HCT116 (cell line): ENCODE measurements at regions not wholly inside any gene's neighbourhood (a gene's known extent, or its start where the extent isn't known, plus 50 kb on each side); places are given as distances from the start of the nearest gene placed in this dataset.

ENCODE experiments used
- ATAC-seq: fragments of 200-7000 bp; cut with Tn5 transposase; 2 replicates; pipeline ENCODE4 v1.9.1; 2020; ENCODE audit warnings: mild to moderate bottlenecking, moderate library complexity
- BruUV-seq: library from RNA; stranded (reverse); fragments of 400-500 nt; replicated peaks from 2 replicates; lab custom pipeline; 2021; lab: Mats Ljungman, UMichigan
- CTCF ChIA-PET: fragments of 300-600 bp; sonication (Branson Sonifier 250); formaldehyde crosslinking; loops from one replicate; lab custom pipeline; 2021; ENCODE audit warnings: antibody characterized with exemption; lab: Charles Lee
- POLR2A ChIA-PET: fragments of 300-600, 350-600 bp; sonication (Branson Sonifier 250); formaldehyde crosslinking; loops from one replicate; lab custom pipeline; 2021; ENCODE audit warnings: antibody characterized with exemption; lab: Charles Lee
- RAD21 ChIA-PET, 2 experiments: fragments of 300-600 bp; sonication (Branson Sonifier 250); formaldehyde crosslinking; loops; one replicate each; lab custom pipeline; 2023; ENCODE audit warnings: low total read pairs in 2 of 2; ENCODE audit not compliant: uncharacterized antibody in 2 of 2, unreplicated experiment in 2 of 2, low non-redundant PET in 1 of 2; lab: Charles Lee
- DNase-seq: peaks from one replicate; pipeline ENCODE4 v3.0.0-alpha.2; 2010; ENCODE audit warnings: low read depth, low spot score
- H2AFZ ChIP-seq: fragments of 200-600 bp; shearing (Covaris generic), sonication (generic); 2 replicates; pipeline ENCODE4 v1.6.1; 2017; ENCODE audit warnings: low read depth, mixed run types, mixed read lengths, antibody characterized with exemption, low read length; ENCODE audit not compliant: poor library complexity, severe bottlenecking
- H3K27ac ChIP-seq: 2 replicates; pipeline ENCODE4 v1.5.1; 2012; ENCODE audit warnings: low read depth, low read length
- H3K27me3 ChIP-seq: fragments of 200-600 bp; sonication (generic); 2 replicates; pipeline ENCODE4 v1.6.1; 2016; ENCODE audit warnings: mixed run types, low read length, mixed read lengths; ENCODE audit not compliant: insufficient read depth
- H3K36me3 ChIP-seq, 2 experiments: fragments of 200-500 bp in 1 of 2; fragments of 200-600 bp in 1 of 2; sonication (Bioruptor generic) in 1 of 2; sonication (generic) in 1 of 2; 2 replicates each; pipeline versions ENCODE4 v1.5.1 to v1.6.1; 2014 to 2016; ENCODE audit warnings: low read length in 2 of 2, inconsistent platforms in 1 of 2, mixed read lengths in 1 of 2, mixed run types in 1 of 2; ENCODE audit not compliant: insufficient read depth in 2 of 2, control insufficient read depth in 1 of 2
- H3K4me1 ChIP-seq, 2 experiments: fragments of 200-600 bp in 1 of 2; sonication (generic) in 1 of 2; 2 replicates each; pipeline versions ENCODE4 v1.5.1 to v1.6.1; 2012 to 2017; ENCODE audit warnings: low read length in 2 of 2, inconsistent platforms in 1 of 2, mild to moderate bottlenecking in 1 of 2, mixed read lengths in 1 of 2, mixed run types in 1 of 2, moderate library complexity in 1 of 2; ENCODE audit not compliant: insufficient read depth in 2 of 2, control insufficient read depth in 1 of 2
- H3K4me2 ChIP-seq: fragments of 200-600 bp; sonication (generic); 2 replicates; pipeline ENCODE4 v1.6.1; 2017; ENCODE audit warnings: mixed run types, low read length, mixed read lengths
- H3K4me3 ChIP-seq, 2 experiments: fragments of 200-600 bp in 1 of 2; sonication (generic) in 1 of 2; replicated peaks in 1 of 2; 2 replicates each; pipeline ENCODE4 v1.5.1; 2011 to 2016; ENCODE audit warnings: low read length in 2 of 2, control low read depth in 1 of 2, low read depth in 1 of 2, mild to moderate bottlenecking in 1 of 2, mixed read lengths in 1 of 2, mixed run types in 1 of 2
- H3K79me2 ChIP-seq: fragments of 200-600 bp; sonication (generic); 2 replicates; pipeline ENCODE4 v1.6.1; 2017; ENCODE audit warnings: mild to moderate bottlenecking, mixed run types, low read length, moderate library complexity, mixed read lengths; ENCODE audit not compliant: insufficient read depth
- H3K9ac ChIP-seq: fragments of 200-600 bp; sonication (generic); 2 replicates; pipeline ENCODE4 v1.6.1; 2016; ENCODE audit warnings: low read length, mixed read lengths
- H3K9me2 ChIP-seq: fragments of 200-600 bp; sonication (generic), shearing (Covaris generic); 2 replicates; pipeline ENCODE4 v1.6.1; 2017; ENCODE audit warnings: mixed run types, mild to moderate bottlenecking, moderate library complexity; ENCODE audit not compliant: insufficient read depth
- H3K9me3 ChIP-seq, 2 experiments: fragments of 200-500 bp in 1 of 2; fragments of 200-600 bp in 1 of 2; sonication (Bioruptor generic) in 1 of 2; sonication (generic) in 1 of 2; 2 replicates each; pipeline ENCODE4 v1.6.1; 2014 to 2017; ENCODE audit warnings: low read length in 2 of 2, mixed read lengths in 2 of 2, inconsistent platforms in 1 of 2, low read depth in 1 of 2, mild to moderate bottlenecking in 1 of 2, mixed run types in 1 of 2, moderate library complexity in 1 of 2; ENCODE audit not compliant: control insufficient read depth in 1 of 2, insufficient read depth in 1 of 2
- H4K20me1 ChIP-seq: fragments of 200-600 bp; sonication (generic), shearing (Covaris generic); 2 replicates; pipeline ENCODE4 v1.6.1; 2017; ENCODE audit warnings: mixed run types, mild to moderate bottlenecking, moderate library complexity; ENCODE audit not compliant: insufficient read depth
- ATF3 ChIP-seq: IDR thresholded peaks from 2 replicates; pipeline ENCODE4 v1.6.1; 2012
- CBX3 ChIP-seq: IDR thresholded peaks from 2 replicates; pipeline ENCODE4 v1.6.1; 2012; ENCODE audit warnings: low read depth
- CTCF ChIP-seq, 3 experiments: fragments of 200-600 bp in 1 of 3; sonication (generic) in 1 of 3; IDR thresholded peaks in 2 of 3; conservative IDR thresholded peaks in 1 of 3; 2 replicates each; pipeline ENCODE4 v1.5.1; 2012 to 2017; ENCODE audit warnings: low read depth in 2 of 3, low read length in 2 of 3, antibody characterized with exemption in 1 of 3, borderline replicate concordance in 1 of 3, control low read depth in 1 of 3, mild to moderate bottlenecking in 1 of 3, mixed read lengths in 1 of 3, mixed run types in 1 of 3, moderate library complexity in 1 of 3; ENCODE audit not compliant: insufficient read depth in 1 of 3
- EGR1 ChIP-seq: IDR thresholded peaks from 2 replicates; pipeline ENCODE4 v1.6.1; 2012; ENCODE audit warnings: low read depth
- ELF1 ChIP-seq: IDR thresholded peaks from 2 replicates; pipeline ENCODE4 v1.6.1; 2012; ENCODE audit warnings: low read depth, borderline replicate concordance
- EZH2phosphoT487 ChIP-seq: fragments of 200-600 bp; IDR thresholded peaks from 2 replicates; pipeline ENCODE4 v1.6.1; 2018; ENCODE audit warnings: antibody characterized with exemption, borderline replicate concordance
- FOSL1 ChIP-seq: IDR thresholded peaks from 2 replicates; pipeline ENCODE4 v1.6.1; 2012; ENCODE audit warnings: low read depth
- POLR2A ChIP-seq: IDR thresholded peaks from 2 replicates; pipeline ENCODE4 v1.7.0; 2011; ENCODE audit warnings: borderline replicate concordance; ENCODE audit not compliant: insufficient read depth, insufficient read length; ENCODE audit errors: extremely low read depth
- RAD21 ChIP-seq: IDR thresholded peaks from 2 replicates; pipeline ENCODE4 v1.6.1; 2012; ENCODE audit warnings: low read depth, mild to moderate bottlenecking
- ZBTB33 ChIP-seq: IDR thresholded peaks from 2 replicates; pipeline ENCODE4 v1.6.1; 2011; ENCODE audit warnings: mild to moderate bottlenecking, low read length, moderate library complexity; ENCODE audit not compliant: insufficient replicate concordance; ENCODE audit errors: extremely low read depth
- intact Hi-C: fragments of 100-400 bp; cut with micrococcal nuclease; formaldehyde crosslinking; loops from 2 replicates; pipeline ENCODE4 v1.10.0; 2022

DNA sequence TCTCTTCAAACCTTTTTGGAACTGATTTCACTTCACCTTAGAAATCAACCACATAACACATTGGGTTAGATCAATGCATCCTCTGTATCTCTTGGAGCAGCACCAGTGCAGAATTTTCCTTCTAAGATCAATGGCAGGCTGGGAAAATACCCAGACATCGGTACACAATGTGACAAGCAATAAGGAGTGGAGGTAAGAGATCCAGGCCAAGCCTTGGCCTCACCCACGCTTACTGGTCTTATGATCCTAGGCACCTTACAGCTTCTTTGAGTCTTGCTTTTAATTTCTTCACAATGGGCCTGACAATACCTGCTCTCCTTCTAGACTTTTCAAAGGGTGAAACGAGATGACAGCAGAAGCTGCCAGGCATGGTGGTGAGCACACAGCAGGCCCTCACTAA lies 232.0 kb downstream of the LACC1 start:
- ChIA-PET POLR2A (interaction anchor here (0.6 kb wide), 1 partner anchor 323 kb away, joined by 3 read pairs; no protein-coding TSS in a partner anchor), RAD21 (no interaction called here), CTCF (no interaction called here)
- intact Hi-C loops, result no loop called here
- Histone ChIP-seq H3K4me2 (no peak overlapping the region), H3K36me3 (no peaks in the 10 kb centered on the region), H3K4me3 (no peak overlapping the region), H3K4me1 (peaks cover 2 to 11% of the 10 kb centered on the region in 2 experiments; a peak in 3 of 4 replicates), H3K27ac (no peak overlapping the region), H3K9me3 (no peaks in the 10 kb centered on the region), H3K79me2 (no peaks in the 10 kb centered on the region), H2AFZ (no peak overlapping the region)
- no peak for DNase-seq
- BruUV-seq, result no TSS peak
- TF ChIP-seq POLR2A, result no peak
- TF ChIP-seq, all 23 proteins: peak for 0
- H3K27me3 ChIP-seq, result no peaks in the 10 kb centered on the region
- no peaks in the 10 kb centered on the region for H3K9me2 ChIP-seq
- ATAC-seq, result no peak
- H4K20me1 ChIP-seq, result no peaks in the 10 kb centered on the region
- H3K9ac ChIP-seq, result no peak overlapping the region

GRCh38 chr13:44112700-44113329 lies 233.1 kb downstream of the LACC1 start:
- DNase-seq, result no peak
- Histone ChIP-seq H3K36me3 (no peaks in the 10 kb centered on the region), H3K9me3 (no peaks in the 10 kb centered on the region), H3K4me2 (no peak overlapping the region), H3K27me3 (no peaks in the 10 kb centered on the region), H3K27ac (no peak overlapping the region), H4K20me1 (no peaks in the 10 kb centered on the region), H2AFZ (peak overlapping the region; percentile 39), H3K79me2 (no peaks in the 10 kb centered on the region), H3K4me1 (peaks cover 2 to 11% of the 10 kb centered on the region in 2 experiments; a peak in 3 of 4 replicates), H3K9ac (no peak overlapping the region), H3K4me3 (no peak overlapping the region)
- intact Hi-C loops, result no loop called here
- CTCF ChIA-PET, result no interaction called here
- no TSS peak for BruUV-seq
- no peak for TF ChIP-seq FOSL1
- TF ChIP-seq ATF3, result no peak
- TF ChIP-seq CBX3, result no peak
- no peak for TF ChIP-seq ELF1
- no peak for TF ChIP-seq EGR1
- no peak for TF ChIP-seq CTCF (IDR thresholded peaks at IDR 0.05 in 2 of 3, conservative IDR thresholded peaks at IDR 0.05 in 1 of 3; ENCODE audit: borderline replicate concordance in 1 of 3, insufficient read depth in 1 of 3, low read depth in 2 of 3, low read length in 2 of 3)
- TF ChIP-seq EZH2phosphoT487, result no peak
- TF ChIP-seq RAD21, result no peak
- TF ChIP-seq ZBTB33, result no peak
- TF ChIP-seq, all 23 proteins: peak for 0
- POLR2A ChIA-PET, result no interaction called here
- no peak for ATAC-seq
- RAD21 ChIA-PET, result no interaction called here
- no peaks in the 10 kb centered on the region for H3K9me2 ChIP-seq
